ENCODE measurements at regions not wholly inside any gene's neighbourhood (a gene's known extent, or its start where the extent isn't known, plus 50 kb on each side); places are given as distances from the start of the nearest gene placed in this dataset.
"Not testable (repeated sequence)": the region's sequence is repeated elsewhere in the genome, so short reads cannot be mapped to it uniquely, and the experiment has no call there.

- no peak for DNase-seq (ENCODE audit: low spot score)
Measured at GRCh38 chr1:47491341-47491753, 53.5 kb downstream of the FOXD2 start.

- DNase-seq (ENCODE audit: low spot score), result no peak
Measured at GRCh38 chr1:47495176-47495713, 57.4 kb downstream of the FOXD2 start.

GRCh38 chr1:47498551-47498950 is 60.7 kb downstream of the FOXD2 start:
- DNase-seq (ENCODE audit: low spot score), result no peak

GRCh38 chr1:47501069-47501468 is 63.2 kb downstream of the FOXD2 start:
- no peak for DNase-seq (ENCODE audit: low spot score)

GRCh38 chr1:47502746-47503370 is 65.0 kb downstream of the FOXD2 start:
- no peak for DNase-seq (ENCODE audit: low spot score)

- DNase-seq (ENCODE audit: low spot score), result not testable (repeated sequence)
Measured at GRCh38 chr1:47504840-47505239, 67.0 kb downstream of the FOXD2 start.

GRCh38 chr1:47505267-47505666 is 67.4 kb downstream of the FOXD2 start:
- no peak for DNase-seq (ENCODE audit: low spot score)

- DNase-seq (ENCODE audit: low spot score), result no peak
Measured at GRCh38 chr1:47506053-47506452, 68.2 kb downstream of the FOXD2 start.

GRCh38 chr1:47507144-47507543 is 69.3 kb downstream of the FOXD2 start:
- no peak for DNase-seq (ENCODE audit: low spot score)

GRCh38 chr1:47507881-47508701 is 70.2 kb downstream of the FOXD2 start:
- DNase-seq (ENCODE audit: low spot score), result no peak

GRCh38 chr1:47508702-47509431 is 71.0 kb downstream of the FOXD2 start:
- no peak for DNase-seq (ENCODE audit: low spot score)

- DNase-seq (ENCODE audit: low spot score), result no peak
Measured at GRCh38 chr1:47510282-47510811, 72.5 kb downstream of the FOXD2 start.

GRCh38 chr1:47511825-47512224 is 74.0 kb downstream of the FOXD2 start:
- no peak for DNase-seq (ENCODE audit: low spot score)

GRCh38 chr1:47513393-47513792 is 75.5 kb downstream of the FOXD2 start:
- DNase-seq (ENCODE audit: low spot score), result no peak

GRCh38 chr1:47514229-47514628 is 76.4 kb downstream of the FOXD2 start:
- no peak for DNase-seq (ENCODE audit: low spot score)

GRCh38 chr1:47515164-47515789 is 77.4 kb downstream of the FOXD2 start:
- no peak for DNase-seq (ENCODE audit: low spot score)

- DNase-seq (ENCODE audit: low spot score), result no peak
Measured at GRCh38 chr1:47517946-47518345, 80.1 kb downstream of the FOXD2 start.

- no peak for DNase-seq (ENCODE audit: low spot score)
Measured at GRCh38 chr1:47519491-47519890, 81.6 kb downstream of the FOXD2 start.

- DNase-seq (ENCODE audit: low spot score), result no peak
Measured at GRCh38 chr1:47519971-47520370, 82.1 kb downstream of the FOXD2 start.

GRCh38 chr1:47521034-47521881 is 83.4 kb downstream of the FOXD2 start:
- DNase-seq (ENCODE audit: low spot score), result no peak
